ENCODE measurements at regions not wholly inside any gene's neighbourhood (a gene's known extent, or its start where the extent isn't known, plus 50 kb on each side); places are given as distances from the start of the nearest gene placed in this dataset.
"Not testable (repeated sequence)": the region's sequence is repeated elsewhere in the genome, so short reads cannot be mapped to it uniquely, and the experiment has no call there.

GRCh38 chr15:55077052-55077451 is 119.7 kb downstream of the RSL24D1 start:
- not testable (repeated sequence) for H3K4me1 Mint-ChIP-seq (ENCODE audit: low read depth in 2 of 2); ATAC-seq (replicated peaks); DNase-seq; H3K36me3 Mint-ChIP-seq (ENCODE audit: insufficient read depth); H3K27ac Mint-ChIP-seq
- H3K4me3 Mint-ChIP-seq, result peak overlapping the region; percentile 5 to 22
- H3K27me3 Mint-ChIP-seq, result peaks cover 15 to 22% of the 10 kb centered on the region in 2 donors
- H3K9me3 Mint-ChIP-seq, result peaks cover 0 to 15% of the 10 kb centered on the region in 2 donors

- ATAC-seq (replicated peaks), result no peak
- DNase-seq, result no peak
- Mint-ChIP-seq H3K9me3 (peaks cover 0 to 15% of the 10 kb centered on the region in 2 donors), H3K4me1 (ENCODE audit: low read depth in 2 of 2) (peaks cover 3 to 5% of the 10 kb centered on the region in 2 donors), H3K27ac (no peak overlapping the region), H3K36me3 (ENCODE audit: insufficient read depth) (no peaks in the 10 kb centered on the region), H3K27me3 (peaks cover 19 to 20% of the 10 kb centered on the region in 2 donors), H3K4me3 (no peak overlapping the region)
Measured at GRCh38 chr15:55074431-55074830, 122.3 kb downstream of the RSL24D1 start.

- not testable (repeated sequence) for H3K36me3 Mint-ChIP-seq (ENCODE audit: insufficient read depth); H3K9me3 Mint-ChIP-seq; H3K27ac Mint-ChIP-seq; H3K4me3 Mint-ChIP-seq; H3K4me1 Mint-ChIP-seq (ENCODE audit: low read depth in 2 of 2); ATAC-seq (replicated peaks); DNase-seq
- H3K27me3 Mint-ChIP-seq, result peaks cover 7 to 24% of the 10 kb centered on the region in 2 donors
Measured at GRCh38 chr15:55063970-55064369, 132.8 kb downstream of the RSL24D1 start.

GRCh38 chr15:55060836-55061235 is 135.9 kb downstream of the RSL24D1 start:
- no peak for ATAC-seq (replicated peaks)
- no peaks in the 10 kb centered on the region for H3K4me1 Mint-ChIP-seq (ENCODE audit: low read depth in 2 of 2)
- H3K27me3 Mint-ChIP-seq, result peaks cover 26 to 44% of the 10 kb centered on the region in 2 donors
- no peak overlapping the region for H3K27ac Mint-ChIP-seq
- DNase-seq, result no peak
- no peaks in the 10 kb centered on the region for H3K36me3 Mint-ChIP-seq (ENCODE audit: insufficient read depth)
- H3K9me3 Mint-ChIP-seq, result peaks cover 0 to 6% of the 10 kb centered on the region in 2 donors
- no peak overlapping the region for H3K4me3 Mint-ChIP-seq

GRCh38 chr15:55056500-55056899 is 140.2 kb downstream of the RSL24D1 start:
- H3K27ac Mint-ChIP-seq, result no peak overlapping the region
- H3K36me3 Mint-ChIP-seq (ENCODE audit: insufficient read depth), result no peaks in the 10 kb centered on the region
- ATAC-seq (replicated peaks) (no peak), DNase-seq (no peak)
- no peaks in the 10 kb centered on the region for H3K4me1 Mint-ChIP-seq (ENCODE audit: low read depth in 2 of 2)
- H3K9me3 Mint-ChIP-seq, result no peaks in the 10 kb centered on the region
- H3K4me3 Mint-ChIP-seq, result no peak overlapping the region
- peaks cover 36 to 50% of the 10 kb centered on the region in 2 donors for H3K27me3 Mint-ChIP-seq

- Mint-ChIP-seq H3K36me3 (ENCODE audit: insufficient read depth) (no peaks in the 10 kb centered on the region), H3K4me3 (no peak overlapping the region), H3K27ac (no peak overlapping the region), H3K4me1 (ENCODE audit: low read depth in 2 of 2) (no peaks in the 10 kb centered on the region), H3K9me3 (no peaks in the 10 kb centered on the region), H3K27me3 (peaks cover 34 to 53% of the 10 kb centered on the region in 2 donors)
- no peak for DNase-seq
- no peak for ATAC-seq (replicated peaks)
Measured at GRCh38 chr15:55044162-55044561, 152.6 kb downstream of the RSL24D1 start.

- Mint-ChIP-seq H3K4me1 (ENCODE audit: low read depth in 2 of 2) (no peaks in the 10 kb centered on the region), H3K27me3 (peaks cover 17 to 27% of the 10 kb centered on the region in 2 donors), H3K9me3 (no peaks in the 10 kb centered on the region), H3K4me3 (no peak overlapping the region), H3K27ac (no peak overlapping the region), H3K36me3 (ENCODE audit: insufficient read depth) (no peaks in the 10 kb centered on the region)
- DNase-seq (no peak), ATAC-seq (replicated peaks) (no peak)
Measured at GRCh38 chr15:55037071-55037470, 159.7 kb downstream of the RSL24D1 start.

GRCh38 chr15:55035749-55036148 is 161.0 kb downstream of the RSL24D1 start:
- Mint-ChIP-seq H3K4me1 (ENCODE audit: low read depth in 2 of 2) (no peaks in the 10 kb centered on the region), H3K4me3 (no peak overlapping the region), H3K9me3 (no peaks in the 10 kb centered on the region), H3K27me3 (peaks cover 14 to 15% of the 10 kb centered on the region in 2 donors), H3K27ac (no peak overlapping the region), H3K36me3 (ENCODE audit: insufficient read depth) (no peaks in the 10 kb centered on the region)
- ATAC-seq (replicated peaks), result no peak
- no peak for DNase-seq

- Mint-ChIP-seq H3K9me3 (no peaks in the 10 kb centered on the region), H3K4me3 (no peak overlapping the region), H3K4me1 (ENCODE audit: low read depth in 2 of 2) (no peaks in the 10 kb centered on the region), H3K36me3 (ENCODE audit: insufficient read depth) (no peaks in the 10 kb centered on the region), H3K27ac (no peak overlapping the region), H3K27me3 (peaks cover 16 to 28% of the 10 kb centered on the region in 2 donors)
- no peak for DNase-seq
- ATAC-seq (replicated peaks), result no peak
Measured at GRCh38 chr15:55033574-55033973, 163.2 kb downstream of the RSL24D1 start.

- H3K4me1 Mint-ChIP-seq (ENCODE audit: low read depth in 2 of 2), result no peaks in the 10 kb centered on the region
- no peak for ATAC-seq (replicated peaks)
- H3K36me3 Mint-ChIP-seq (ENCODE audit: insufficient read depth), result no peaks in the 10 kb centered on the region
Measured at GRCh38 chr15:55031727-55032126, 165.0 kb downstream of the RSL24D1 start.

GRCh38 chr15:55026381-55026780 is 170.4 kb downstream of the RSL24D1 start:
- no peaks in the 10 kb centered on the region for H3K9me3 Mint-ChIP-seq

More at GRCh38 chr15:55031727-55032126, 165.0 kb downstream of the RSL24D1 start:
- Mint-ChIP-seq H3K27me3 (peaks cover 25 to 33% of the 10 kb centered on the region in 2 donors), H3K9me3 (no peaks in the 10 kb centered on the region), H3K27ac (no peak overlapping the region), H3K4me3 (no peak overlapping the region)
- no peak for DNase-seq

GRCh38 chr15:55017635-55018034 is 179.1 kb downstream of the RSL24D1 start:
- Mint-ChIP-seq H3K27ac (no peak overlapping the region), H3K4me1 (ENCODE audit: low read depth in 2 of 2) (no peaks in the 10 kb centered on the region)

More at GRCh38 chr15:55026381-55026780, 170.4 kb downstream of the RSL24D1 start:
- Mint-ChIP-seq H3K27ac (no peak overlapping the region), H3K4me3 (no peak overlapping the region), H3K36me3 (ENCODE audit: insufficient read depth) (no peaks in the 10 kb centered on the region), H3K4me1 (ENCODE audit: low read depth in 2 of 2) (no peaks in the 10 kb centered on the region), H3K27me3 (peaks cover 35 to 42% of the 10 kb centered on the region in 2 donors)
- DNase-seq, result no peak
- ATAC-seq (replicated peaks), result no peak

GRCh38 chr15:55016225-55016624 is 180.5 kb downstream of the RSL24D1 start:
- DNase-seq (no peak), ATAC-seq (replicated peaks) (no peak)
- Mint-ChIP-seq H3K4me3 (no peak overlapping the region), H3K4me1 (ENCODE audit: low read depth in 2 of 2) (no peaks in the 10 kb centered on the region), H3K27me3 (peaks cover 7 to 21% of the 10 kb centered on the region in 2 donors), H3K27ac (no peak overlapping the region), H3K9me3 (no peaks in the 10 kb centered on the region), H3K36me3 (ENCODE audit: insufficient read depth) (no peaks in the 10 kb centered on the region)

More at GRCh38 chr15:55017635-55018034, 179.1 kb downstream of the RSL24D1 start:
- DNase-seq (no peak), ATAC-seq (replicated peaks) (no peak)
- H3K4me3 Mint-ChIP-seq, result no peak overlapping the region
- no peaks in the 10 kb centered on the region for H3K36me3 Mint-ChIP-seq (ENCODE audit: insufficient read depth)
- H3K27me3 Mint-ChIP-seq, result peaks cover 7 to 21% of the 10 kb centered on the region in 2 donors
- no peaks in the 10 kb centered on the region for H3K9me3 Mint-ChIP-seq

- Mint-ChIP-seq H3K4me1 (ENCODE audit: low read depth in 2 of 2) (no peaks in the 10 kb centered on the region), H3K27me3 (peaks cover 7 to 15% of the 10 kb centered on the region in 2 donors), H3K9me3 (no peaks in the 10 kb centered on the region), H3K36me3 (ENCODE audit: insufficient read depth) (no peaks in the 10 kb centered on the region), H3K4me3 (no peak overlapping the region), H3K27ac (no peak overlapping the region)
- no peak for ATAC-seq (replicated peaks)
- DNase-seq, result no peak
Measured at GRCh38 chr15:55015093-55015445, 181.7 kb downstream of the RSL24D1 start.
